ENCODE measurements at regions not wholly inside any gene's neighbourhood (a gene's known extent, or its start where the extent isn't known, plus 50 kb on each side); places are given as distances from the start of the nearest gene placed in this dataset.

DNA sequence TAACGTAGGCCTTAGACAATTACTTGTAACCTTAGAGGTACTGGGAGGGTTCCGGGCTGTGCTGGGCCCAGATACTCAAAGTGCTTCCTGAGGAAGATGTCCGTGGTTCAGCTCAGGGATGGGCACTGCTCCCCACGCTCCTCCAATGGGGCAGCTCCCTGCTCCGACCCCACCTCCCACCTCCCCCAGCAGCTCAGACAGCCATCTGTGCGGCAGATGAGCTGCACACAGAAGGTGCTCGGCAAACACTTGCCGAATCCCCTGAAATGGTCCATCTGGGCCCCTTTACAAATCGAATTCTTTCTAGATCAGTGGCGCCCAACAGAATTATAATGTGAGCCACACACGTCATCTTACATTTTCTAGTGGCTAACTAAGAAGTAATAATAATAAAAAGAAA is 242.4 kb upstream of the RAB4A start:
- no peaks in the 10 kb centered on the region for H3K9me3 Mint-ChIP-seq (ENCODE audit: unreplicated experiment)
- DNase-seq (ENCODE audit: low spot score): peak; percentile 18
- peaks cover 3% of the 10 kb centered on the region for H3K27me3 Mint-ChIP-seq (ENCODE audit: unreplicated experiment)
- no peak overlapping the region for H3K4me3 Mint-ChIP-seq (ENCODE audit: unreplicated experiment)
- no peak overlapping the region for H3K27ac Mint-ChIP-seq (ENCODE audit: unreplicated experiment)
- no peaks in the 10 kb centered on the region for H3K36me3 Mint-ChIP-seq (ENCODE audit: low read depth, unreplicated experiment)
- TF ChIP-seq, protein P1, sequence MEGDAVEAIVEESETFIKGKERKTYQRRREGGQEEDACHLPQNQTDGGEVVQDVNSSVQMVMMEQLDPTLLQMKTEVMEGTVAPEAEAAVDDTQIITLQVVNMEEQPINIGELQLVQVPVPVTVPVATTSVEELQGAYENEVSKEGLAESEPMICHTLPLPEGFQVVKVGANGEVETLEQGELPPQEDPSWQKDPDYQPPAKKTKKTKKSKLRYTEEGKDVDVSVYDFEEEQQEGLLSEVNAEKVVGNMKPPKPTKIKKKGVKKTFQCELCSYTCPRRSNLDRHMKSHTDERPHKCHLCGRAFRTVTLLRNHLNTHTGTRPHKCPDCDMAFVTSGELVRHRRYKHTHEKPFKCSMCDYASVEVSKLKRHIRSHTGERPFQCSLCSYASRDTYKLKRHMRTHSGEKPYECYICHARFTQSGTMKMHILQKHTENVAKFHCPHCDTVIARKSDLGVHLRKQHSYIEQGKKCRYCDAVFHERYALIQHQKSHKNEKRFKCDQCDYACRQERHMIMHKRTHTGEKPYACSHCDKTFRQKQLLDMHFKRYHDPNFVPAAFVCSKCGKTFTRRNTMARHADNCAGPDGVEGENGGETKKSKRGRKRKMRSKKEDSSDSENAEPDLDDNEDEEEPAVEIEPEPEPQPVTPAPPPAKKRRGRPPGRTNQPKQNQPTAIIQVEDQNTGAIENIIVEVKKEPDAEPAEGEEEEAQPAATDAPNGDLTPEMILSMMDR (IDR thresholded peaks at IDR 0.05; ENCODE audit: unreplicated experiment): no peak
- H3K4me1 Mint-ChIP-seq (ENCODE audit: unreplicated experiment): peaks cover 39% of the 10 kb centered on the region

DNA sequence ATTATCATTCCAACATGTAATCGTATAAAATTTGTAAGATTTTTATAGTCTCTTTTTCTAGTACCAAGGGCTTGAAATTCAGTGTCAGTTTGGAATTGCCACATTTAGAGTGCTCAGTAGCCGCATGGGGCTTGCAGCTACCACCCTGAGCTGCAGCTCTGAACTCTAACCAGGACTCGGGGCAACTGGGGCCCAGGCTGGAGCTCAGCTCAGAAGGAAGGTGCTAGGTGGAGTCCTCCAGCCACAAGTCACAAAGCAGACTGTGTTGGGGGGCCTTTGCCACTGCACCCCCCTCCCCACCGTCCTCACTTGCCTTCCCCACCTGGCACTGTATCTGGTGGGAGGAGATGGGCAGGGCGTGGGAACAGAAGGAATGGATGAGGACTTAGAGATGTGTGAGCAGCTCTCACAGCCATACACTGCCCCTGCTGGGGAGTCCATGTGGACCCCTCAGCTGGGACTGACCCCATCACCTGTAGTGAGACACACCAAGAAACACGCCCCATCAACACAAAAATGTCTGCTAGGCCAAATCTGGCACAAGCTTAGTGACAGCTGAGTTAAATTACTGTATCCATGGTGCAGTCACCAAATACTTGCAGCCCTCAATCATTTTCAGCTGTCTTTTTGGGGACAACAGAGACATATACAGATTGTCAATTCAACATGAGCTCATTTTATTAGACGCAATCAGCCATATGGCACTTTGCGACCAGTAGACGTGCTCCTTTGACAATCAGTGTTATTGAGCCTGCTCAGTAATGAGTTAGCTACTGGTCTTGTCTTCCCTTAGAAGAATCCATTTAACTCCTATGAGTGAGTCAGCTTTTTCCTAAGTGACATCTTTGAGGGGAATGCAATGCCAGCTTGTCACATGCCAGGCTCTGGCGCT is 241.7 kb upstream of the RAB4A start:
- Mint-ChIP-seq H3K36me3 (ENCODE audit: low read depth, unreplicated experiment) (no peaks in the 10 kb centered on the region), H3K27me3 (ENCODE audit: unreplicated experiment) (peaks cover 3% of the 10 kb centered on the region), H3K27ac (ENCODE audit: unreplicated experiment) (no peak overlapping the region), H3K9me3 (ENCODE audit: unreplicated experiment) (no peaks in the 10 kb centered on the region), H3K4me3 (ENCODE audit: unreplicated experiment) (no peak overlapping the region), H3K4me1 (ENCODE audit: unreplicated experiment) (peaks cover 39% of the 10 kb centered on the region)
- no peak for DNase-seq (ENCODE audit: low spot score)
- TF ChIP-seq, protein P1 (IDR thresholded peaks at IDR 0.05; ENCODE audit: unreplicated experiment): no peak

DNA sequence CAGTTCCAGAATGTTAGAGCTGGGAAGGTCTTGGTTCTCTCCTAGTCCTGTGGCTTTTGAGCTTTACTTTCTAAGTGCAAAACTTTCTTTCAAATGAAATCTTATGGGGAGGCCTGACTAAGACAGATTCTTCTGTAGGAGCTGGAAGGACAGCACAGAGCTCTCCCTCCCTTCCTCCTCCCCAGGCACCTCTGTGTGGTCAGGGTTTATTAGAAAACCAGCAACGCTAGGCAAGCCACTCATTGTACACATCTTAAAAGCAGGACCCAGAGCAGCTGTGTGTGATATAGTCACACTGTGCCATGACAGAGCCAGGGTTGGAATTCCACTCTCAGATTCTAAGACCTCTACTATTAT is 241.1 kb upstream of the RAB4A start:
- H3K27ac Mint-ChIP-seq (ENCODE audit: unreplicated experiment): no peak overlapping the region

DNA sequence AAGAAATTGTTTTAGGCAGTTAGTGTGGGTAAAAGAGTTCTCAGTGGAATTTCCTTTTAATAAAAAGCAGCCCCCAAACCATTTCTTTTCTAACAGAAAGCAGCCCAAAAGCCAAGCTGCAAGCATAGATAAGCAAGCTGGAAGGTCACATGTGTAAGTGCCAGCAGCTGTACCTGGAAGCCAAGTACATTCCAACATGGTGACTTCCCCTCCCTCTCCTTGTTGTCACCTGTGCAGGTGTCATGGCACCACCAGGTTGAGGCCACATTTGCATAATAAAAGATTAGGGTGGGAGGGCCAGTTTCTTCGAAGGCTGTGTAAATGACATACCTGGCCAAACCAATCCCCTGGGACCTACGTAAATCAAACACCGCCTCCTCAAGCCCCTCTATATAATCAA is 240.3 kb upstream of the RAB4A start:
- H3K27ac Mint-ChIP-seq (ENCODE audit: unreplicated experiment): no peak overlapping the region
- H3K4me1 Mint-ChIP-seq (ENCODE audit: unreplicated experiment): peaks cover 36% of the 10 kb centered on the region
- no peaks in the 10 kb centered on the region for H3K27me3 Mint-ChIP-seq (ENCODE audit: unreplicated experiment)
- TF ChIP-seq, protein P1 (IDR thresholded peaks at IDR 0.05; ENCODE audit: unreplicated experiment): no peak
- H3K4me3 Mint-ChIP-seq (ENCODE audit: unreplicated experiment): no peak overlapping the region
- DNase-seq (ENCODE audit: low spot score): no peak
- H3K9me3 Mint-ChIP-seq (ENCODE audit: unreplicated experiment): no peaks in the 10 kb centered on the region
- no peaks in the 10 kb centered on the region for H3K36me3 Mint-ChIP-seq (ENCODE audit: low read depth, unreplicated experiment)

More for the DNA sequence above, 241.1 kb upstream of the RAB4A start:
- Mint-ChIP-seq H3K36me3 (ENCODE audit: low read depth, unreplicated experiment) (no peaks in the 10 kb centered on the region), H3K27me3 (ENCODE audit: unreplicated experiment) (peaks cover 2% of the 10 kb centered on the region), H3K4me3 (ENCODE audit: unreplicated experiment) (no peak overlapping the region), H3K4me1 (ENCODE audit: unreplicated experiment) (peaks cover 39% of the 10 kb centered on the region), H3K9me3 (ENCODE audit: unreplicated experiment) (no peaks in the 10 kb centered on the region)
- no peak for DNase-seq (ENCODE audit: low spot score)
- TF ChIP-seq, protein P1 (IDR thresholded peaks at IDR 0.05; ENCODE audit: unreplicated experiment): no peak

DNA sequence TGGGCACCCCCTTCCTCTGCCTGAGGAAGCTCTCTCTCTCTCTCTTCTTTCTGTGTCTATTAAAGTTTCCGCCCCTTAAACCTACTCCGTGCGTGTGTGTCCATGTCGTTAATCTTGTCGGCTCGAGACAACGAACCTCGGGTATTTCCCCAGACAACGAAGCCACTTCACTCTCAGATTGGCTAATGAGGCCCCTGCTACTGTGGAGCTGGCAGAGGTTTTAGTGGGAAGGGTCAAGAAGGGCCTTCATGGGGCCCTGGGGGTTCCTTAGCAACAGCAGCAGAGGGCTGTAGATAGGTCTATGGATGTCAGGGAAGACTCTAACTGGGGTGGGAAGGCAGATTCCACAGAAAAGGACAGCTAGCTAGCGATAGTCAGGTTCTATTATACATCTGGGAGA is 239.8 kb upstream of the RAB4A start:
- Mint-ChIP-seq H3K36me3 (ENCODE audit: low read depth, unreplicated experiment) (no peaks in the 10 kb centered on the region), H3K4me1 (ENCODE audit: unreplicated experiment) (peaks cover 31% of the 10 kb centered on the region), H3K27me3 (ENCODE audit: unreplicated experiment) (no peaks in the 10 kb centered on the region), H3K4me3 (ENCODE audit: unreplicated experiment) (no peak overlapping the region), H3K9me3 (ENCODE audit: unreplicated experiment) (no peaks in the 10 kb centered on the region), H3K27ac (ENCODE audit: unreplicated experiment) (no peak overlapping the region)
- no peak for DNase-seq (ENCODE audit: low spot score)
- TF ChIP-seq, protein P1 (IDR thresholded peaks at IDR 0.05; ENCODE audit: unreplicated experiment): no peak

Measured in endothelial cell (in vitro differentiated cells).